Cardiac muscle cell (in vitro differentiated cells and primary cell): ENCODE measurements at regions not wholly inside any gene's neighbourhood (a gene's known extent, or its start where the extent isn't known, plus 50 kb on each side); places are given as distances from the start of the nearest gene placed in this dataset.
A peak's percentile ranks its signal among the peaks of the same experiment; 100 is the strongest.

Experiments
- DNase-seq, 2 donors: peaks; one replicate each; pipeline versions ENCODE4 v3.0.0 to v3.0.0-alpha.2; 2010 to 2017; ENCODE audit warnings: low read depth in 1 of 2, low spot score in 1 of 2
- H3K27ac ChIP-seq: fragments of 200-600 bp; sonication (generic); 2 replicates; pipeline ENCODE4 v1.5.1; 2016
- H3K27me3 ChIP-seq: fragments of 200-600 bp; sonication (generic); 2 replicates; pipeline ENCODE4 v1.6.0; 2016; ENCODE audit warnings: control low read depth
- H3K36me3 ChIP-seq: fragments of 200-600 bp; sonication (generic); 2 replicates; pipeline ENCODE4 v1.5.1; 2016; ENCODE audit warnings: control low read depth
- H3K4me1 ChIP-seq: fragments of 200-600 bp; sonication (generic); 2 replicates; pipeline ENCODE4 v1.8.1; 2017; ENCODE audit warnings: low read depth, mild to moderate bottlenecking, mixed run types
- H3K4me3 ChIP-seq: fragments of 200-600 bp; sonication (generic); 2 replicates; pipeline ENCODE4 v1.5.1; 2016; ENCODE audit warnings: mild to moderate bottlenecking
- H3K9me3 ChIP-seq: fragments of 200-600 bp; sonication (generic); 2 replicates; pipeline ENCODE4 v1.5.1; 2017; ENCODE audit warnings: low read depth, mild to moderate bottlenecking, control low read depth
- TF ChIP-seq, protein P1 (sequence below): IDR thresholded peaks from 2 replicates; pipeline ENCODE4 v1.5.1; 2012; ENCODE audit warnings: low read depth, mild to moderate bottlenecking, low read length

DNA sequence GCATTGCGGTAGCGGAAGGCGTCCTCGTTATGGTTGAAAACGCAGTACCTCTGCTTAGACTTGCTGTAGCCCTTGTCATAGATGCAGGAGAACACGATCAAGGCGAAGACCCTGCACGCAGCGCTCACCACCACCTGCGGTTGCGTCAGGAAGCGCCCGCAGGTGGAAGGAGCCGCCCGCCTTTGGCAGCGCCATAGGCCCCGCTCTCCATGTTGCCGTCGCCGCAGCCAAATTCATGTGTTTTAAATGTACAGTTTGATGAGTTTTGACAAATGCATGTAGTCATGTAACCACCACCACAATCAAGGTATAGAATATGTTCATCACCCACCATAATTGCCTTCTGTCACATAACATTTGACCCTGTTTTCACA is 84.9 kb upstream of the CEP78 start:
- Histone ChIP-seq H3K4me3 (no peak overlapping the region), H3K27ac (no peak overlapping the region), H3K4me1 (no peaks in the 10 kb centered on the region), H3K27me3 (no peaks in the 10 kb centered on the region), H3K9me3 (no peaks in the 10 kb centered on the region), H3K36me3 (no peaks in the 10 kb centered on the region)
- DNase-seq: no peak
- TF ChIP-seq, protein P1, sequence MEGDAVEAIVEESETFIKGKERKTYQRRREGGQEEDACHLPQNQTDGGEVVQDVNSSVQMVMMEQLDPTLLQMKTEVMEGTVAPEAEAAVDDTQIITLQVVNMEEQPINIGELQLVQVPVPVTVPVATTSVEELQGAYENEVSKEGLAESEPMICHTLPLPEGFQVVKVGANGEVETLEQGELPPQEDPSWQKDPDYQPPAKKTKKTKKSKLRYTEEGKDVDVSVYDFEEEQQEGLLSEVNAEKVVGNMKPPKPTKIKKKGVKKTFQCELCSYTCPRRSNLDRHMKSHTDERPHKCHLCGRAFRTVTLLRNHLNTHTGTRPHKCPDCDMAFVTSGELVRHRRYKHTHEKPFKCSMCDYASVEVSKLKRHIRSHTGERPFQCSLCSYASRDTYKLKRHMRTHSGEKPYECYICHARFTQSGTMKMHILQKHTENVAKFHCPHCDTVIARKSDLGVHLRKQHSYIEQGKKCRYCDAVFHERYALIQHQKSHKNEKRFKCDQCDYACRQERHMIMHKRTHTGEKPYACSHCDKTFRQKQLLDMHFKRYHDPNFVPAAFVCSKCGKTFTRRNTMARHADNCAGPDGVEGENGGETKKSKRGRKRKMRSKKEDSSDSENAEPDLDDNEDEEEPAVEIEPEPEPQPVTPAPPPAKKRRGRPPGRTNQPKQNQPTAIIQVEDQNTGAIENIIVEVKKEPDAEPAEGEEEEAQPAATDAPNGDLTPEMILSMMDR: no peak

DNA sequence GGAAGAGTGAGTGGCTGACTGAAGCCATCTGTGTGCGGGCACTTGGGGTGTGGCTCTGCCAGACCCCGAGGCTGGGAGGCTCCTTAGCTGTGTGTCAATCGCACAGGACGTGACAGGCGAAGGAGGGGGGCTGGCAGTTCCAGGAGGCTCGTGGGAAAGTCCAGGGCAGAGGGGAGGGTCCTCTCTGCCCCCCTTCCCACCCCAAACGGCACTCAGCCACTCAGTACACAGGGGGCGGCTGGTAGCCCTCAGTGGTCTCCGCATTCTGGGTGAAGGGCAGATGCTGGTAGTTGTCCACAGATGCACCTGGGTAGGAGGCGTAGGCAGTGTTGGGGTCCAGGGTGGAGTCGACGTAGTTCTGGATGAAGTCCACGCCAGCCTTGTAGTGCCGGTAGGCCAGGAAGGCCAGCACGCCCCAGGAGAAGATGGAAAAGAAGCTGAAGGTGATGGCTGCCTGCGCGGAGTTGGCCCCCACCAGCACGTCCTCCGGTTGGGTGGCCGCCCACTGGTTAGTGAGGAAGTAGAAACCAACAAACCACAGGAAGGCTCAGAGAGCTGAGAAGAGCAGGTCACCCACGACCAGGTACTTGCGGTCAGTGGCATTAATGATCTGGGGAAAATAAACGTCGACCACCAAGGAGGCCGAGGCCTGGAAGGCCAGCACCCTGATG is 85.4 kb upstream of the CEP78 start:
- TF ChIP-seq, protein P1: no peak
- DNase-seq: no peak
- H3K36me3 ChIP-seq: no peaks in the 10 kb centered on the region

DNA sequence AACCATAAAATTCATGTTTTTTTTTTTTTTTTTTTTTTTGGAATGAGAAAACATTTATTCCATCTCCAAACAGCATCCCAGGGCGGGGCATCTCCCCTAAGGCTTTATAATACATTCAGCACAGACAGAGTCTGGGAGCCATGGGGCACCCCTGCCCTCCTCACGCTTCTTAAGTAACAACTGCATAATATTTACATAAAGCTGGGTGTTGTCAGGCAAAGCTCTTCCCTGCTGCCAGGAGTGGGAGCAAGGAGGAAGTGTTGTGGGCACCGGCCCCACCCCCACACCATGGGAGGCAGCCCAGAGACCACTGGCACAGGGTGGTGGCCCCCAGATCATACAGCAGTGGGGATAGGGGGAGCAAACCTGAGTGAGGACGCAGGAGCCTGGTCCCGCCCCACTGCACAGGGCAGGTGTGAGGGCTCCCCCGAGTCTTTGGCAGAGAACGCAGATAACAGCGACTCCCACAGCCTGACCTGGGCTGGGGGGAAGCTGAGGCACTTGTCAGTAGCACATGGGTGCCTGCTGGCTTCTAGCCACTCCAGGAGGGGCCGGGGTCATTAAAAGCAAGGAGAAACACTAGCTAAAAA is 86.1 kb upstream of the CEP78 start:
- H3K27ac ChIP-seq: no peak overlapping the region
- DNase-seq: no peak
- no peaks in the 10 kb centered on the region for H3K36me3 ChIP-seq
- H3K4me1 ChIP-seq: no peaks in the 10 kb centered on the region
- TF ChIP-seq, protein P1: no peak
- H3K9me3 ChIP-seq: no peaks in the 10 kb centered on the region
- H3K27me3 ChIP-seq: no peaks in the 10 kb centered on the region
- no peak overlapping the region for H3K4me3 ChIP-seq

More for the DNA sequence above, 85.4 kb upstream of the CEP78 start:
- H3K4me3 ChIP-seq: no peak overlapping the region
- H3K27ac ChIP-seq: no peak overlapping the region
- H3K9me3 ChIP-seq: no peaks in the 10 kb centered on the region
- H3K27me3 ChIP-seq: no peaks in the 10 kb centered on the region
- H3K4me1 ChIP-seq: no peaks in the 10 kb centered on the region

DNA sequence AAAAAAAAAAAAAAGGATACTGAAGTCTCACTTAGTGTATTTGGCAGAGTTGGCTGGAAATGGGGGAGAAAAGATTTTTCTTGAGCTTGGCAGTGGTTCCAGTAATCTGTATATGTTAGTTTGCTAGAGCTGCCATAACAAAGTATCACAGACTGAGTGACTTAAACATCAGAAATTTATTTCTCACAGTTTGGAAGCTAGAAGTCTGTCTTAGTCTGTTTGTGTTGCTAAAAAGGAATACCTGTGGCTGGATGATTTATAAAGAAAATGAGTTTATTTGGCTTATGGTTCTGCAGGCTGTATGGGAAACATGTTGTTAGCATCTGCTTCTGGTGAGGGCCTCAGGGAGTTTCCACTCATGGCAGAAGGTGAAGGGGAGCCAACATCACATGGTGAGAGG is 89.6 kb upstream of the CEP78 start:
- no peaks in the 10 kb centered on the region for H3K9me3 ChIP-seq
- no peak overlapping the region for H3K4me3 ChIP-seq
- TF ChIP-seq, protein P1: no peak
- H3K4me1 ChIP-seq: peaks cover 5% of the 10 kb centered on the region
- H3K27ac ChIP-seq: no peak overlapping the region
- DNase-seq: no peak
- no peaks in the 10 kb centered on the region for H3K36me3 ChIP-seq
- H3K27me3 ChIP-seq: no peaks in the 10 kb centered on the region

DNA sequence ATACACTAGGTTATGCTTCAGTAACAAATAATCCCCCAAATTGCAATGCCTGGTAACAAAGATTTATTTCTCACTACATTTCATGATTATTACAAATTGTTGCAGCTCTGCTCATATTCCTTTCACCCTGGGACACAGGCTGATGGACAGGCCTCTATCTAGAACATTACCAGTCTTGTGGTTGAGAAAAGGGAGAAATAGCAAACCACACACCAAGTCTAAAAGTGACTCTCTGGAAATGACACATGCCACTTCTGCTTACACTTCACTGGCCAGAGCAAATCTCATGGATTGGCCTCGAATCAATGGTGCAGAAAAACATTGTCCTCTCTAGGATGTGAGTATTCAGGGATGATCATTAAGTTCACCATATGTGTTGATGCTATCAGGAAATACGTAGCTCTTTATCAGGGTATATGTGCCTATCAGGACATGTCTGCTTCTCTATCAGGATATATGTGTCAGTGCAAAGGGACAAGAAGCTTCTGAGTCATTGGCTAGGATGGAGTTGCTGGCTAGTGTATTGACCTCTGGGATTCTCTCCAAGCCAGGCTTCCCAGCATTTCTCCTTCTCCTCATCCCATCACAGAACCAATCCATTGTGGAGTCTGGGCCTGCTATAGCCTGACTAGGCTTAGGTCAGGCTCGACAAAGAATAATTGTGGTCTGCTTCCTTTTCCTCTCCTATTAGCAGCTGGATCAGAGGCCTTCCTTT is 91.1 kb upstream of the CEP78 start:
- Histone ChIP-seq H3K4me3 (no peak overlapping the region), H3K4me1 (peaks cover 5% of the 10 kb centered on the region), H3K27me3 (no peaks in the 10 kb centered on the region), H3K36me3 (no peaks in the 10 kb centered on the region), H3K9me3 (no peaks in the 10 kb centered on the region), H3K27ac (no peak overlapping the region)
- TF ChIP-seq, protein P1: no peak
- DNase-seq: peak in 1 of 2 donors; percentile 7
